NCI-H345 treated with DMSO at 0.1 percent for 48 hours (cell line): ENCODE measurements at regions not wholly inside any gene's neighbourhood (a gene's known extent, or its start where the extent isn't known, plus 50 kb on each side); places are given as distances from the start of the nearest gene placed in this dataset.
"Not testable (repeated sequence)": the region's sequence is repeated elsewhere in the genome, so short reads cannot be mapped to it uniquely, and the experiment has no call there.

Source experiments
- DNase-seq: peaks from one replicate; lab custom pipeline; 2025; ENCODE audit not compliant: unreplicated experiment; lab: John Stamatoyannopoulos, UW

- DNase-seq, result not testable (repeated sequence)
Observed at GRCh38 chrX:90848595-90848994, 586.0 kb upstream of the PABPC5 start.

GRCh38 chrX:90883479-90883878, 551.2 kb upstream of the PABPC5 start:
- no peak for DNase-seq

GRCh38 chrX:90914816-90915215, 519.8 kb upstream of the PABPC5 start:
- not testable (repeated sequence) for DNase-seq

- not testable (repeated sequence) for DNase-seq
Observed at GRCh38 chrX:90946870-90947269, 487.8 kb upstream of the PABPC5 start.

- not testable (repeated sequence) for DNase-seq
Observed at GRCh38 chrX:90995191-90995590, 439.4 kb upstream of the PABPC5 start.

GRCh38 chrX:91018111-91018510, 416.5 kb upstream of the PABPC5 start:
- DNase-seq, result not testable (repeated sequence)

GRCh38 chrX:91039777-91040176, 394.9 kb upstream of the PABPC5 start:
- no peak for DNase-seq

GRCh38 chrX:91066104-91066503, 368.5 kb upstream of the PABPC5 start:
- no peak for DNase-seq

- no peak for DNase-seq
Observed at GRCh38 chrX:91079342-91080114, 355.1 kb upstream of the PABPC5 start.

GRCh38 chrX:91080822-91081221, 353.8 kb upstream of the PABPC5 start:
- DNase-seq, result no peak

- DNase-seq, result no peak
Observed at GRCh38 chrX:91081873-91082272, 352.8 kb upstream of the PABPC5 start.

GRCh38 chrX:91108761-91109160, 325.9 kb upstream of the PABPC5 start:
- peak; percentile 88 for DNase-seq

- peak; percentile 69 for DNase-seq
Observed at GRCh38 chrX:91122151-91122694, 312.4 kb upstream of the PABPC5 start.

- DNase-seq, result no peak
Observed at GRCh38 chrX:91137883-91138282, 296.8 kb upstream of the PABPC5 start.
